A549 (cell line): ENCODE measurements at regions not wholly inside any gene's neighbourhood (a gene's known extent, or its start where the extent isn't known, plus 50 kb on each side); places are given as distances from the start of the nearest gene placed in this dataset.

ENCODE experiments used
- ATOH8 ChIP-seq: fragments of 250-450 bp; sonication (Bioruptor Pico); IDR thresholded peaks from 2 replicates; pipeline ENCODE4 v1.5.0; 2020; ENCODE audit warnings: low read depth, mild to moderate bottlenecking, moderate library complexity
- CEBPB ChIP-seq, 2 experiments: fragments of >200 bp in 1 of 2; sonication (Bioruptor Twin) in 1 of 2; formaldehyde crosslinking in 1 of 2; IDR thresholded peaks; 2 replicates each; pipeline ENCODE4 v1.6.1; 2012 to 2016
- CTCF ChIP-seq: fragments of >200 bp; sonication (Bioruptor Twin); formaldehyde crosslinking; IDR thresholded peaks from 3 replicates; pipeline ENCODE4 v1.5.1; 2016
- EP300 ChIP-seq, 2 experiments: fragments of >200 bp; sonication (Bioruptor Twin); formaldehyde crosslinking; IDR thresholded peaks; 2 replicates in 1 of 2; 3 replicates in 1 of 2; pipeline ENCODE4 v1.6.1; 2016 to 2017
- HES2 ChIP-seq: fragments of >200 bp; sonication (Bioruptor Twin); formaldehyde crosslinking; IDR thresholded peaks from 2 replicates; pipeline ENCODE4 v1.6.1; 2016
- HOXB5 ChIP-seq: fragments of 250-450 bp; sonication (Bioruptor Pico); IDR thresholded peaks from 2 replicates; pipeline ENCODE4 v1.5.0; 2020; ENCODE audit warnings: mild to moderate bottlenecking, moderate library complexity
- JUNB ChIP-seq: fragments of >200 bp; sonication (Bioruptor Twin); formaldehyde crosslinking; IDR thresholded peaks from 2 replicates; pipeline ENCODE4 v1.6.1; 2016
- KDM1A ChIP-seq: fragments of 200-600 bp; sonication (generic); IDR thresholded peaks from 2 replicates; pipeline ENCODE4 v1.6.1; 2016; ENCODE audit warnings: low read depth, mild to moderate bottlenecking
- MAFK ChIP-seq: fragments of 450-650 bp; IDR thresholded peaks from 2 replicates; pipeline ENCODE4 v1.6.1; 2014; ENCODE audit not compliant: partially characterized antibody
- PBX3 ChIP-seq: IDR thresholded peaks from 2 replicates; pipeline ENCODE4 v1.6.1; 2012
- POLR2A ChIP-seq: IDR thresholded peaks from 2 replicates; pipeline ENCODE4 v1.6.1; 2012; ENCODE audit warnings: mild to moderate bottlenecking, low read length
- REST ChIP-seq: fragments of 200-600 bp; sonication (generic); IDR thresholded peaks from 2 replicates; pipeline ENCODE4 v1.6.1; 2016; ENCODE audit warnings: antibody characterized with exemption, mild to moderate bottlenecking, moderate library complexity
- SREBF2 ChIP-seq: fragments of 450-650 bp; IDR thresholded peaks from 2 replicates; pipeline ENCODE4 v1.6.1; 2014; ENCODE audit warnings: mild to moderate bottlenecking, moderate library complexity

DNA sequence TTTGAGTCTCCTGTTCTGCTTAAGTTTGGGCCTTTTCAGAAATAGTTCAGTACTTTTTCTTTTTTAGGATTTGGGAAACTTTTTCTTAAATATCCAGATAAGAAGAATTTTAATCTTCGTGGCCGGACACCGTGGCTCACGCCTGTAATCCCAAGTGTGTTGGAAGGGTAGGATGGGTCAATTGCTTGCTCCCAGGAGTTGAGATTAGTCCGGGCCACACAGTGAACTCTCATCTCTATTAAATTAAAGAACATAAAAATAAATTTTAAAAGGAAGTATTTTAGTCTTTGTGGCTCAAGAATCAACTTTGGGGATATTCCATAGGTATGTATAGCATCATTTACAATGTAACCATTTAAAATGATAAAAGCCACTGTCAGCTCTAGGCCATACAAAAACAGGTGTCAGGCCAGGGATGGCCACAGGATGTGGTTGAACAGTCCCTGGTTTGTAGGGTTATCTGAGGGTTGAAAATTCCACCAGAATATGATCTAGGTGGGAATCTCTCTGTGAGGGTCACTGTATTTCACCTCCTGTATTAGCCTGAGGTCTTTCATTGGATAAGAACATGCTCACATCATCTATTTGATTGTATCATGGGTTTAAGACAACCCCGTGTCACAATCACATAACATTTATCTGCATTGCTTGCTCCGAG lies 115.6 kb downstream of the GGTLC2 start:
- TF ChIP-seq HOXB5 (CRISPR knock-in tag) (no peak), SREBF2 (no peak), CTCF (no peak), POLR2A (no peak), MAFK (no peak), KDM1A (no peak), ATOH8 (CRISPR knock-in tag) (no peak), PBX3 (no peak), JUNB (no peak), EP300 (IDR thresholded peaks at IDR 0.05) (no peak), CEBPB (IDR thresholded peaks at IDR 0.05) (no peak), HES2 (no peak), REST (no peak)
